ENCODE measurements at regions not wholly inside any gene's neighbourhood (a gene's known extent, or its start where the extent isn't known, plus 50 kb on each side); places are given as distances from the start of the nearest gene placed in this dataset.

- TF ChIP-seq, protein P1, sequence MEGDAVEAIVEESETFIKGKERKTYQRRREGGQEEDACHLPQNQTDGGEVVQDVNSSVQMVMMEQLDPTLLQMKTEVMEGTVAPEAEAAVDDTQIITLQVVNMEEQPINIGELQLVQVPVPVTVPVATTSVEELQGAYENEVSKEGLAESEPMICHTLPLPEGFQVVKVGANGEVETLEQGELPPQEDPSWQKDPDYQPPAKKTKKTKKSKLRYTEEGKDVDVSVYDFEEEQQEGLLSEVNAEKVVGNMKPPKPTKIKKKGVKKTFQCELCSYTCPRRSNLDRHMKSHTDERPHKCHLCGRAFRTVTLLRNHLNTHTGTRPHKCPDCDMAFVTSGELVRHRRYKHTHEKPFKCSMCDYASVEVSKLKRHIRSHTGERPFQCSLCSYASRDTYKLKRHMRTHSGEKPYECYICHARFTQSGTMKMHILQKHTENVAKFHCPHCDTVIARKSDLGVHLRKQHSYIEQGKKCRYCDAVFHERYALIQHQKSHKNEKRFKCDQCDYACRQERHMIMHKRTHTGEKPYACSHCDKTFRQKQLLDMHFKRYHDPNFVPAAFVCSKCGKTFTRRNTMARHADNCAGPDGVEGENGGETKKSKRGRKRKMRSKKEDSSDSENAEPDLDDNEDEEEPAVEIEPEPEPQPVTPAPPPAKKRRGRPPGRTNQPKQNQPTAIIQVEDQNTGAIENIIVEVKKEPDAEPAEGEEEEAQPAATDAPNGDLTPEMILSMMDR (IDR thresholded peaks at IDR 0.05; ENCODE audit: low read depth, low read length, missing control alignments): no peak
Measured at GRCh38 chr13:106789911-106790310, 222.0 kb upstream of the ARGLU1 start.

GRCh38 chr13:106786006-106786563, 218.1 kb upstream of the ARGLU1 start:
- H3K4me3 ChIP-seq (replicated peaks; ENCODE audit: low read depth, low read length): no peak overlapping the region
- TF ChIP-seq, protein P1 (IDR thresholded peaks at IDR 0.05; ENCODE audit: low read depth, low read length, missing control alignments): no peak
- DNase-seq (ENCODE audit: extremely low read depth, low read depth): no peak

More at GRCh38 chr13:106789911-106790310, 222.0 kb upstream of the ARGLU1 start:
- H3K4me3 ChIP-seq (replicated peaks; ENCODE audit: low read depth, low read length): no peak overlapping the region
- no peak for DNase-seq (ENCODE audit: extremely low read depth, low read depth)

DNA sequence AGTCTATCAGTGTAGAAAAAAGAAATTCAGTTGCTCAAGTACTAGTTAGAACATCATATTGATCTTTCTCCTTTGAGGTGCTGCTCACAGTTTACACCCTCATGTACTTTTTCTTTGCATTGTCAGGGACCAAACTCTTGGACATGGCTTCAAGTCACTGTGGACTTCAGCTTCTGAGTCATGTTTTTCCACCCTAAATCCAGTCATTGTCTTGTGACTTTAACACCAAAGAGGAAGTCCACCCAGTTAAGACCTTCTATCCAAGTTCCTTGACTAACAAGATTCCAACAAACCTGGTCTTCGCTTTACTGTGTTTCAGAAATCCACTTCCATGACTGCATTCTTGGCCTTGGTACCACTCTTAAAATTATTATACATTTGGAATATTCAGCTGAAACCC, 206.7 kb upstream of the ARGLU1 start:
- TF ChIP-seq, protein P1 (IDR thresholded peaks at IDR 0.05; ENCODE audit: low read depth, low read length, missing control alignments): no peak
- DNase-seq (ENCODE audit: extremely low read depth, low read depth): no peak
- H3K4me3 ChIP-seq (replicated peaks; ENCODE audit: low read depth, low read length): no peak overlapping the region

- no peak for DNase-seq (ENCODE audit: extremely low read depth, low read depth)
- TF ChIP-seq, protein P1 (IDR thresholded peaks at IDR 0.05; ENCODE audit: low read depth, low read length, missing control alignments): no peak
- no peak overlapping the region for H3K4me3 ChIP-seq (replicated peaks; ENCODE audit: low read depth, low read length)
Measured at GRCh38 chr13:106772006-106772601, 204.2 kb upstream of the ARGLU1 start.

- TF ChIP-seq, protein P1 (IDR thresholded peaks at IDR 0.05; ENCODE audit: low read depth, low read length, missing control alignments): no peak
- no peak for DNase-seq (ENCODE audit: extremely low read depth, low read depth)
- H3K4me3 ChIP-seq (replicated peaks; ENCODE audit: low read depth, low read length): no peak overlapping the region
Measured at GRCh38 chr13:106768991-106769390, 201.1 kb upstream of the ARGLU1 start.

- no peak overlapping the region for H3K4me3 ChIP-seq (replicated peaks; ENCODE audit: low read depth, low read length)
- TF ChIP-seq, protein P1 (IDR thresholded peaks at IDR 0.05; ENCODE audit: low read depth, low read length, missing control alignments): no peak
- no peak for DNase-seq (ENCODE audit: extremely low read depth, low read depth)
Measured at GRCh38 chr13:106762708-106763107, 194.8 kb upstream of the ARGLU1 start.
